Chondrocyte (in vitro differentiated cells): ENCODE measurements at regions not wholly inside any gene's neighbourhood (a gene's known extent, or its start where the extent isn't known, plus 50 kb on each side); places are given as distances from the start of the nearest gene placed in this dataset.
A peak's percentile ranks its signal among the peaks of the same experiment; 100 is the strongest.

Experiments
- DNase-seq: peaks from one replicate; pipeline ENCODE4 v3.0.0; 2021; ENCODE audit warnings: mixed read lengths, low spot score
- H3K27ac Mint-ChIP-seq: one replicate; pipeline ENCODE4 v1.8.0; 2021; ENCODE audit warnings: mild to moderate bottlenecking, moderate library complexity, mixed read lengths; ENCODE audit not compliant: unreplicated experiment
- H3K27me3 Mint-ChIP-seq: 2 replicates; pipeline ENCODE4 v1.8.0; 2021; ENCODE audit warnings: low read depth, mixed read lengths
- H3K36me3 Mint-ChIP-seq: 2 replicates; pipeline ENCODE4 v1.8.0; 2021; ENCODE audit warnings: low read depth, mixed read lengths
- H3K4me1 Mint-ChIP-seq: 2 replicates; pipeline ENCODE4 v1.8.0; 2021; ENCODE audit warnings: low read depth, mild to moderate bottlenecking, mixed read lengths
- H3K4me3 Mint-ChIP-seq: one replicate; pipeline ENCODE4 v1.8.0; 2021; ENCODE audit warnings: mild to moderate bottlenecking, moderate library complexity, mixed read lengths; ENCODE audit not compliant: unreplicated experiment
- H3K9me3 Mint-ChIP-seq: 2 replicates; pipeline ENCODE4 v1.8.0; 2021; ENCODE audit warnings: low read depth, mixed read lengths
- CTCF ChIP-seq: fragments of 200-600 bp; sonication (generic); IDR thresholded peaks from 2 replicates; pipeline ENCODE4 v1.5.0; 2021; ENCODE audit warnings: antibody characterized with exemption, mild to moderate bottlenecking, moderate library complexity

- TF ChIP-seq CTCF, result no peak
- H3K27ac Mint-ChIP-seq, result no peak overlapping the region
- DNase-seq, result no peak
- no peak overlapping the region for H3K4me3 Mint-ChIP-seq
- no peaks in the 10 kb centered on the region for H3K9me3 Mint-ChIP-seq
- H3K36me3 Mint-ChIP-seq, result no peaks in the 10 kb centered on the region
- no peaks in the 10 kb centered on the region for H3K27me3 Mint-ChIP-seq
- H3K4me1 Mint-ChIP-seq, result peaks cover 6% of the 10 kb centered on the region
These were observed 418.7 kb downstream of the CENPC start for GRCh38 chr4:67126570-67126969.

- Mint-ChIP-seq H3K27ac (no peak overlapping the region), H3K27me3 (no peaks in the 10 kb centered on the region), H3K9me3 (no peaks in the 10 kb centered on the region), H3K4me1 (peaks cover 3% of the 10 kb centered on the region), H3K4me3 (no peak overlapping the region), H3K36me3 (no peaks in the 10 kb centered on the region)
- no peak for DNase-seq
- no peak for TF ChIP-seq CTCF
These were observed 419.4 kb downstream of the CENPC start for GRCh38 chr4:67125636-67126514.

GRCh38 chr4:67124716-67125115, 420.6 kb downstream of the CENPC start:
- no peak for TF ChIP-seq CTCF
- Mint-ChIP-seq H3K36me3 (no peaks in the 10 kb centered on the region), H3K9me3 (no peaks in the 10 kb centered on the region), H3K27me3 (no peaks in the 10 kb centered on the region), H3K4me1 (peaks cover 3% of the 10 kb centered on the region), H3K4me3 (no peak overlapping the region), H3K27ac (no peak overlapping the region)
- DNase-seq, result no peak

- Mint-ChIP-seq H3K27me3 (peaks cover 3% of the 10 kb centered on the region), H3K27ac (no peak overlapping the region), H3K36me3 (no peaks in the 10 kb centered on the region), H3K4me1 (peaks cover 3% of the 10 kb centered on the region), H3K9me3 (peaks cover 8% of the 10 kb centered on the region), H3K4me3 (no peak overlapping the region)
- TF ChIP-seq CTCF, result peak; percentile 72
- DNase-seq, result no peak
These were observed 423.3 kb downstream of the CENPC start for GRCh38 chr4:67122029-67122428.

- H3K4me3 Mint-ChIP-seq, result no peak overlapping the region
- H3K4me1 Mint-ChIP-seq, result peaks cover 3% of the 10 kb centered on the region
- no peaks in the 10 kb centered on the region for H3K36me3 Mint-ChIP-seq
- no peak overlapping the region for H3K27ac Mint-ChIP-seq
- no peak for DNase-seq
- no peak for TF ChIP-seq CTCF
- H3K27me3 Mint-ChIP-seq, result peaks cover 4% of the 10 kb centered on the region
- peaks cover 8% of the 10 kb centered on the region for H3K9me3 Mint-ChIP-seq
These were observed 424.9 kb downstream of the CENPC start for GRCh38 chr4:67120369-67120768.
